SIG-M5 treated with dmso at 0.1 percent for 504 hours (cell line): ENCODE measurements at regions not wholly inside any gene's neighbourhood (a gene's known extent, or its start where the extent isn't known, plus 50 kb on each side); places are given as distances from the start of the nearest gene placed in this dataset.
"Not testable (repeated sequence)": the region's sequence is repeated elsewhere in the genome, so short reads cannot be mapped to it uniquely, and the experiment has no call there.

ENCODE experiments used
- DNase-seq: peaks from one replicate; lab custom pipeline; 2025; ENCODE audit not compliant: unreplicated experiment; lab: John Stamatoyannopoulos, UW

- no peak for DNase-seq
Measured at GRCh38 chr5:68116408-68116807, 99.1 kb upstream of the PIK3R1 start.

GRCh38 chr5:68115584-68115983 is 100.0 kb upstream of the PIK3R1 start:
- DNase-seq, result no peak

DNA sequence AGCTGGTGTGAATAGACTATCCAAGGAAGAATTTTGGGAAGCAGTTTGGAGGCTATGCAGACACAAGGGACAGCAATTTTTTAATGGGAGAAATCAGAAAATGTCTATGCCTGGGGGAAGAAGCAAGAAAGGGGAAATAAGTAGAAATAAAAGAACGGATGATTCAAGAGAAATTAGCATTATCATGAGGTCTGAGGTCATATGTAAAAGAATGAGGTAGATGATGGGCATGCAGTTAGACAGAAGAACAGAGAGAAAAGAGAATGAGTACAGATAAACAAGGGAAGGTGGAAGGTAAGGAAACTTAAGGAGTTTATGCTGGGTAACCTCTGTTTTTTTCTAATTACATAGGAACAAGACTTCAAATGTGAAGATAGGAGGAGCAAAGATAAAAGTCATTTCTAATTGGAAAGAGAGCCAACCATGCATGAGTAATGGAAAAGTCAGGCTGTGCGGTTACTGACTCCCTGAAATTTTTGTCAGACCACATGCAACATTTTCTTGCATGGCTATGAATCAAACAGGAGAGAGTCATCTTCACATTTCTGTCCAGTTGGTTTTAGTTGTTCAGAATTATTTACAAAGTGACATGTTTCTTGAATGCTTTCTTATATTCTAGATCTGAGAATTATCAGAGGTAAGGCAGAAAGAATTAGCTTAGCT is 101.0 kb upstream of the PIK3R1 start:
- DNase-seq, result no peak

GRCh38 chr5:68112658-68113057 is 102.9 kb upstream of the PIK3R1 start:
- no peak for DNase-seq

GRCh38 chr5:68110894-68111293 is 104.7 kb upstream of the PIK3R1 start:
- DNase-seq, result no peak

- DNase-seq, result no peak
Measured at GRCh38 chr5:68110264-68110663, 105.3 kb upstream of the PIK3R1 start.

- not testable (repeated sequence) for DNase-seq
Measured at GRCh38 chr5:68104217-68104616, 111.3 kb upstream of the PIK3R1 start.

- not testable (repeated sequence) for DNase-seq
Measured at GRCh38 chr5:68103297-68103696, 112.3 kb upstream of the PIK3R1 start.

DNA sequence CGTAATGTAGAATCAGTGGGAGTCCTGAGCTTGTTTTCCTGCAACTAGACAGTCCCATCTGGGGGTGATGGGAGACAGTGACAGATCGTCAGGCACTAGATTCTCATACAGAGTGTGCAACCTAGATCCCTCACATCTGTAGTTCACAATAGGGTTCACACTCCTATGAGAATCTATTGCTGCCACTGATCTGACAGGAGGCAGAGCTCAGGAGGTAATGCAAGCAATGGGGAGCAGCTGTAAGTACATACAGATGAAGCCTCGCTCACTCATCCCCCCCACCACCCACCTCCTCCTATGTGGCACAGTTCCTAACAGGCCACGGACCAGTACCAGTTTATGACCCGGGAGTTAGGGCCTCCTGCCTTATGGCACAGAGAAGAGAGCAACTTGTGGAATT is 116.2 kb upstream of the PIK3R1 start:
- no peak for DNase-seq

GRCh38 chr5:68093455-68094159 is 121.9 kb upstream of the PIK3R1 start:
- DNase-seq, result no peak

GRCh38 chr5:68088302-68088701 is 127.3 kb upstream of the PIK3R1 start:
- no peak for DNase-seq

- no peak for DNase-seq
Measured at GRCh38 chr5:68087866-68088265, 127.7 kb upstream of the PIK3R1 start.

- DNase-seq, result no peak
Measured at GRCh38 chr5:68086857-68087256, 128.7 kb upstream of the PIK3R1 start.

DNA sequence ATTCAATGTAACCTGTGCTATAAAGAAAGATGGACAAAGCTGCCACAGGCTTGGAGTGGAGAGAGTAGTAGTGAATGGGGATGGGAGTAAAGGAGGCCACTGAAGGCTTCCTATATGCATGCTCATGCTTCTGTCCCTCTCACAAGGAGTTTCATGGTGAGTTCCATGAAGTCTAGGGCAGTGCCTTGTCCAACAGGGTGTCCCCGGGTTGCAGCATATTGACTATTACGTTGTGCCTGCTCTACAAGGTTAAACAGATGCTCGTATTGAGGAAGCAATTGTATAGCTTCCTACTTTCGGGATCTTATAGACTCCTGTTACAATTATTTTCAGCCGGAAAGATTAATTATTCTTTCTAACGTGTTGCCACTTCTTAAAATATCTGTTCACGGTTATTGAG is 129.1 kb upstream of the PIK3R1 start:
- no peak for DNase-seq

- DNase-seq, result no peak
Measured at GRCh38 chr5:68084396-68084795, 131.2 kb upstream of the PIK3R1 start.

- DNase-seq, result no peak
Measured at GRCh38 chr5:68080282-68081050, 135.1 kb upstream of the PIK3R1 start.

DNA sequence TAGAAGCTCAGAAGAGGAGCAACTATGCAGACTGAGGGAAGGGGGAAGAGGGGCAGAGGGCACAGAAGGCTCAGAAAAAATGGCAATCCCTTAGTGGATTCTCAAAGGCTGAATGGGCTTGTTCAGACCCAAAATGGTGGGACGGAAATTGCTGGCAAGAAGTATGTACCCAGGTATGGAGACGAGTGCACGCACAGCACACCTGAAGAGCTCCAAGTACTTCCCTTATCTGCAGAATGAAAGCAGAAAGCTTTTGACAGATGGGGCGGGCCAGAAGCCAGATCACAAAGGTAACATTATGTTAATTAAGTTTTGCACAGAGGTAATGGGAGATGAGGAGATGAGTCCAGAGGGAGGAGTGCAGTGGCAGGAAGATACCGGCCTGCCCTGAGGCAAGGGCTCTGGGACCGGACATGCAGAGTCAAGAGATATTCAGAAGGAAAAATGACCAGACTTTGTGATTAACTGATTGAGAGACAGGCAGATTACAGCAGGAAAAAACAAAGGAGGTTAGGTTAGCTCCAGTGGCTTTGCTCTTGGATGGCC is 138.1 kb upstream of the PIK3R1 start:
- DNase-seq, result no peak

DNA sequence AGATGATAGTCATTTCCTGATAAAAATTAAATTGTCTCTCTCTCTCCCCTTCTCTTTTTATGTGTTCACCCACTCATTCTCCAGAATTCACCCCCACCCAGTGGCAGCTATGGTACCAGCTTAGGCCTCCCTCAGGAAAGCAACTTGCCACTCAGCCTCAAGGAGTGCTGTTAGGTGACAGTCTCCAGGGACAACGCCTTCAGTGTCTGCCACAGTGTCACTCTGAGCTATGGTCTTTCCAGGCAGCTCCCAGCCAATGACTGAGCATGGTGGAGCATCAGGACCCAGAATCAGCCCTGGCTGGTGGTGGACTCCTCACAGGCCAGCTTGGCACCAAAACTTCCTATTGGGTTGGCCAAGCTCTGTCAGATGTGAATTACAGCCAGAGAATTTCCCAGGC is 140.9 kb upstream of the PIK3R1 start:
- DNase-seq, result no peak

GRCh38 chr5:68074048-68074632 is 141.4 kb upstream of the PIK3R1 start:
- DNase-seq, result no peak

DNA sequence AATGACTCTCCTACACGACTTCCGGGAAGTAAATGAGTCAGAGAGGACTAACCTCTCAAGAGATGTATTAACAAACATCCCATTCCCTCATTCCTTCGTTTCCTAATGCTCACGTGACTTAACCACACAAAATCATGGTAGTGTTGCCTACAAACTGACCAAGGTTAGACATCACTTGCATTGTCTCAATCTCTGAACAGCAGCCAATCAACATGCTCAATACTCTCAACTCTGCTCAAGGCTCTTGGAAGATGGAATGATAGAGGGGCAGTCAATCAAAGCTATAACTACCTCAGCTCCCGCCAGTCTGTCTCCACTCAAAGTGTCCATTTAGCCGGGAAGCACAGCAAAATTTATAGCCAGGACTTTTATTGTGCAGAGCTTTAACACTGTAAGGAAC is 143.8 kb upstream of the PIK3R1 start:
- no peak for DNase-seq

DNA sequence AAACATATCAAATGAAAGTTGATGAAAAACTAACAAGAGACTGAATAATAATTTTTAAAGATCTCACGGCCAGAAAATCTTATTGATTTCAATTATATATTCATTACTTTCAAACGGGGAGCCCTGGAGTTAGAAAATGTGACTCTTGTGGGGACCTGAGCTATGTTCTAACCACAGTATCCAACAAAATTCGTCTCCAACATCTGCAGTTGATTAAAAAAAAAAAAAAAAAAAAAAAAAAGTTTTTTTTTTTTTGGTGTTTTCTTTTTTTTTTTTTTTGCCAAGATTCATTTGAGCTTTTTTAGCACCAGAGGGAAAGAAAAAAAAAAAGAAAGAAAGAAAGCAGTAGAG is 144.3 kb upstream of the PIK3R1 start:
- DNase-seq, result no peak
